B cell (primary cell): ENCODE measurements at regions not wholly inside any gene's neighbourhood (a gene's known extent, or its start where the extent isn't known, plus 50 kb on each side); places are given as distances from the start of the nearest gene placed in this dataset.

Experiments used
- ATAC-seq: fragments of 200-7000 bp; cut with Tn5 transposase; one replicate; pipeline ENCODE4 v1.10.0; 2021; ENCODE audit warnings: low read depth, mild to moderate bottlenecking, moderate number of reproducible peaks, moderate library complexity
- CTCF ChIA-PET: fragments of 350-600 bp; sonication (Branson Sonifier 250); formaldehyde crosslinking; loops from one replicate; lab custom pipeline; 2021; ENCODE audit warnings: antibody characterized with exemption, inconsistent platforms; lab: Charles Lee
- POLR2A ChIA-PET: fragments of 350-600 bp; sonication (Branson Sonifier 250); formaldehyde crosslinking; loops from one replicate; lab custom pipeline; 2021; ENCODE audit warnings: antibody characterized with exemption; lab: Charles Lee
- DNase-seq: peaks from one replicate; pipeline ENCODE4 v3.0.0; 2013
- H2AFZ ChIP-seq: 2 replicates; pipeline ENCODE4 v1.6.1; 2012; ENCODE audit warnings: mild to moderate bottlenecking, low read depth, low read length; ENCODE audit not compliant: insufficient read depth, poor library complexity, severe bottlenecking
- H3K27ac ChIP-seq, 2 donors: 1 replicate in 1 of 2; 2 replicates in 1 of 2; pipeline ENCODE4 v1.5.1; 2012 to 2013; ENCODE audit warnings: low read length in 2 of 2, mild to moderate bottlenecking in 2 of 2, moderate library complexity in 1 of 2
- H3K27me3 ChIP-seq, 4 experiments: fragments of 200-600 bp in 1 of 4; sonication (generic) in 1 of 4; replicated peaks in 1 of 4; 1 replicate in 2 of 4; 2 replicates in 2 of 4; pipeline versions ENCODE4 v1.6.1 to v1.7.0; 2013 to 2016; ENCODE audit warnings: low read length in 3 of 4, mild to moderate bottlenecking in 2 of 4, mixed read lengths in 1 of 4, moderate library complexity in 1 of 4; ENCODE audit not compliant: insufficient read depth in 4 of 4, control insufficient read depth in 3 of 4; ENCODE audit errors: control extremely low read depth in 1 of 4
- H3K36me3 ChIP-seq, 2 experiments: replicated peaks in 1 of 2; 1 replicate in 1 of 2; 2 replicates in 1 of 2; pipeline versions ENCODE4 v1.6.1 to v1.7.1; 2013; ENCODE audit warnings: low read length in 1 of 2; ENCODE audit not compliant: insufficient read depth in 2 of 2, control insufficient read depth in 1 of 2; ENCODE audit errors: control extremely low read depth in 1 of 2, extremely low read depth in 1 of 2
- H3K4me1 ChIP-seq, 2 donors: fragments of 200-600 bp in 1 of 2; sonication (generic) in 1 of 2; 1 replicate in 1 of 2; 2 replicates in 1 of 2; pipeline versions ENCODE4 v1.5.1 to v1.6.1; 2013 to 2017; ENCODE audit warnings: low read length in 2 of 2; ENCODE audit not compliant: control insufficient read depth in 2 of 2, insufficient read depth in 2 of 2
- H3K4me2 ChIP-seq: replicated peaks from 2 replicates; pipeline ENCODE3; 2012; ENCODE audit warnings: mild to moderate bottlenecking, low read depth, low read length; ENCODE audit not compliant: poor library complexity, severe bottlenecking
- H3K4me3 ChIP-seq, 5 experiments: fragments of 200-600 bp in 1 of 5; sonication (generic) in 1 of 5; 1 replicate in 3 of 5; 2 replicates in 2 of 5; pipeline versions ENCODE4 v1.5.1 to v1.7.0; 2011 to 2016; ENCODE audit warnings: low read length in 4 of 5, mild to moderate bottlenecking in 4 of 5, low read depth in 2 of 5, control low read depth in 1 of 5, moderate library complexity in 1 of 5; ENCODE audit not compliant: insufficient read depth in 1 of 5; ENCODE audit errors: control extremely low read depth in 1 of 5, extremely low read depth in 1 of 5
- H3K79me2 ChIP-seq: fragments of 200-600 bp; sonication (generic); one replicate; pipeline ENCODE4 v1.6.0; 2016; ENCODE audit warnings: low read length; ENCODE audit not compliant: control insufficient read depth, insufficient read depth
- H3K9ac ChIP-seq: fragments of 200-600 bp; sonication (generic); 2 replicates; pipeline ENCODE4 v1.6.1; 2017; ENCODE audit warnings: mild to moderate bottlenecking, low read length, moderate library complexity
- H3K9me3 ChIP-seq, 3 donors: one replicate each; pipeline versions ENCODE4 v1.6.1 to v1.7.1; 2013; ENCODE audit warnings: low read length in 2 of 3; ENCODE audit not compliant: control insufficient read depth in 2 of 3, insufficient read depth in 1 of 3; ENCODE audit errors: control extremely low read depth in 1 of 3
- H4K20me1 ChIP-seq: 2 replicates; pipeline ENCODE4 v1.6.0; 2012; ENCODE audit warnings: mild to moderate bottlenecking, low read length; ENCODE audit not compliant: insufficient read depth, control insufficient read depth, poor library complexity, severe bottlenecking
- H3K27ac Mint-ChIP-seq: one replicate; pipeline ENCODE4 v1.8.0; 2021; ENCODE audit warnings: mixed read lengths
- H3K27me3 Mint-ChIP-seq: one replicate; pipeline ENCODE4 v1.8.0; 2021; ENCODE audit warnings: mixed read lengths
- H3K4me1 Mint-ChIP-seq: one replicate; pipeline ENCODE4 v1.8.0; 2021; ENCODE audit warnings: mixed read lengths
- H3K4me3 Mint-ChIP-seq: one replicate; pipeline ENCODE4 v1.8.0; 2021; ENCODE audit warnings: mixed read lengths
- H3K9me3 Mint-ChIP-seq: one replicate; pipeline ENCODE4 v1.8.0; 2022; ENCODE audit warnings: mixed read lengths; ENCODE audit not compliant: insufficient read depth
- CTCF ChIP-seq: fragments of 200-600 bp; IDR thresholded peaks from one replicate; pipeline ENCODE4 v1.8.0; 2022; ENCODE audit warnings: antibody characterized with exemption, mild to moderate bottlenecking
- EZH2 ChIP-seq: IDR thresholded peaks from 2 replicates; pipeline ENCODE4 v1.6.1; 2012; ENCODE audit warnings: borderline replicate concordance, low read depth, mild to moderate bottlenecking, moderate library complexity, low read length; ENCODE audit not compliant: insufficient read depth, poor library complexity, severe bottlenecking
- WGBS: methylation state at CpG from one replicate; pipeline ENCODE4 v1.1.5; 2013; ENCODE audit warnings: missing lambda C conversion rate; ENCODE audit not compliant: insufficient coverage; 5-methylcytosine and 5-hydroxymethylcytosine counted together
- intact Hi-C: fragments of 100-400 bp; cut with micrococcal nuclease; formaldehyde crosslinking; loops from one replicate; pipeline ENCODE4 v1.10.0; 2022

GRCh38 chr15:96398776-96399175, 68.3 kb downstream of the NR2F2 start:
- H3K27me3 Mint-ChIP-seq: no peaks in the 10 kb centered on the region
- Histone ChIP-seq H2AFZ (no peak overlapping the region), H3K4me3 (no peak overlapping the region), H3K9ac (no peak overlapping the region), H4K20me1 (no peaks in the 10 kb centered on the region), H3K27me3 (no peaks in the 10 kb centered on the region), H3K4me1 (no peaks in the 10 kb centered on the region), H3K36me3 (no peaks in the 10 kb centered on the region), H3K9me3 (peaks cover 0 to 6% (median 0%) of the 10 kb centered on the region in 3 donors), H3K27ac (no peak overlapping the region), H3K79me2 (no peaks in the 10 kb centered on the region), H3K4me2 (no peak overlapping the region)
- CTCF ChIA-PET: no interaction called here
- H3K27ac Mint-ChIP-seq: no peak overlapping the region
- no peak for DNase-seq
- ATAC-seq: no peak
- POLR2A ChIA-PET: no interaction called here
- H3K4me3 Mint-ChIP-seq: no peak overlapping the region
- intact Hi-C loops: no loop called here
- TF ChIP-seq CTCF (no peak), EZH2 (no peak)
- no peaks in the 10 kb centered on the region for H3K9me3 Mint-ChIP-seq
- no CpG with 5 or more reads among the region's 1 CpG for WGBS
- H3K4me1 Mint-ChIP-seq: no peaks in the 10 kb centered on the region

DNA sequence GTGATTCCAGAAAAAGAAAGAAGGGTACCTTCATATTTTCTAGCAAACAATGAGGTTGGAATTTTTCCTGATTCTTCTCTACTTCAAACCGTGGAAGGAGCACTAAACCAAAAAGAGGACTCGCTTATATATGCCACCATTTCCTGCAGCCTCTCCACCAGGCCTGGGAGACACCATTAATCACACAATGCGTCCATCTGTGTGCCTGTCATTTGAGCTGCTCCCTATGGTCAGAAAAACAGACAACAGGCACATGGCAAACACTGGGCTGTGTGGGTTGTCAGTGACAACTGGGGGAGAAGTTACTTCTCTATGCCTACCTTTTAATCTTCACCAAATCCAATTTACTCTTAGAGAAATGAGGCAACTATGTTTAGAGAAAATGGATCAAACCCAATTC, 71.9 kb downstream of the NR2F2 start:
- H2AFZ ChIP-seq: no peak overlapping the region
- ATAC-seq (no peak), DNase-seq (no peak)
- no peak overlapping the region for H3K9ac ChIP-seq
- CTCF ChIA-PET: no interaction called here
- H3K4me1 ChIP-seq: no peaks in the 10 kb centered on the region
- Mint-ChIP-seq H3K4me1 (no peaks in the 10 kb centered on the region), H3K9me3 (no peaks in the 10 kb centered on the region), H3K27ac (no peak overlapping the region), H3K4me3 (no peak overlapping the region), H3K27me3 (peaks cover 8% of the 10 kb centered on the region)
- H3K27me3 ChIP-seq: peaks cover 0 to 3% (median under 1%) of the 10 kb centered on the region in 4 experiments
- H3K9me3 ChIP-seq: peaks cover 0 to 2% (median 0%) of the 10 kb centered on the region in 3 donors
- no peak for TF ChIP-seq EZH2
- no peak for TF ChIP-seq CTCF
- no peaks in the 10 kb centered on the region for H3K79me2 ChIP-seq
- H4K20me1 ChIP-seq: no peaks in the 10 kb centered on the region
- no peaks in the 10 kb centered on the region for H3K36me3 ChIP-seq
- H3K4me2 ChIP-seq: no peak overlapping the region
- no peak overlapping the region for H3K27ac ChIP-seq
- intact Hi-C loops: no loop called here
- 23% methylated on average over 3 of the region's 3 CpGs for WGBS
- H3K4me3 ChIP-seq: no peak overlapping the region
- POLR2A ChIA-PET: no interaction called here
